Cardiac muscle cell (in vitro differentiated cells and primary cell): ENCODE measurements at regions not wholly inside any gene's neighbourhood (a gene's known extent, or its start where the extent isn't known, plus 50 kb on each side); places are given as distances from the start of the nearest gene placed in this dataset.

ENCODE experiments used
- DNase-seq, 2 donors: peaks; one replicate each; pipeline versions ENCODE4 v3.0.0 to v3.0.0-alpha.2; 2010 to 2017; ENCODE audit warnings: low read depth in 1 of 2, low spot score in 1 of 2
- H3K27ac ChIP-seq: fragments of 200-600 bp; sonication (generic); 2 replicates; pipeline ENCODE4 v1.5.1; 2016
- H3K27me3 ChIP-seq: fragments of 200-600 bp; sonication (generic); 2 replicates; pipeline ENCODE4 v1.6.0; 2016; ENCODE audit warnings: control low read depth
- H3K36me3 ChIP-seq: fragments of 200-600 bp; sonication (generic); 2 replicates; pipeline ENCODE4 v1.5.1; 2016; ENCODE audit warnings: control low read depth
- H3K4me1 ChIP-seq: fragments of 200-600 bp; sonication (generic); 2 replicates; pipeline ENCODE4 v1.8.1; 2017; ENCODE audit warnings: low read depth, mild to moderate bottlenecking, mixed run types
- H3K4me3 ChIP-seq: fragments of 200-600 bp; sonication (generic); 2 replicates; pipeline ENCODE4 v1.5.1; 2016; ENCODE audit warnings: mild to moderate bottlenecking
- H3K9me3 ChIP-seq: fragments of 200-600 bp; sonication (generic); 2 replicates; pipeline ENCODE4 v1.5.1; 2017; ENCODE audit warnings: low read depth, mild to moderate bottlenecking, control low read depth
- CTCF ChIP-seq: IDR thresholded peaks from 2 replicates; pipeline ENCODE4 v1.5.1; 2012; ENCODE audit warnings: low read depth, mild to moderate bottlenecking, low read length

GRCh38 chr15:100788418-100789105 is 91.1 kb upstream of the ALDH1A3 start:
- no peaks in the 10 kb centered on the region for H3K36me3 ChIP-seq
- no peak overlapping the region for H3K4me3 ChIP-seq
- no peaks in the 10 kb centered on the region for H3K9me3 ChIP-seq
- DNase-seq = no peak
- H3K27ac ChIP-seq = no peak overlapping the region
- no peaks in the 10 kb centered on the region for H3K4me1 ChIP-seq
- no peaks in the 10 kb centered on the region for H3K27me3 ChIP-seq
- no peak for TF ChIP-seq CTCF

GRCh38 chr15:100790786-100791265 is 88.8 kb upstream of the ALDH1A3 start:
- no peak for TF ChIP-seq CTCF
- Histone ChIP-seq H3K36me3 (no peaks in the 10 kb centered on the region), H3K4me1 (no peaks in the 10 kb centered on the region), H3K27ac (no peak overlapping the region), H3K4me3 (no peak overlapping the region), H3K9me3 (no peaks in the 10 kb centered on the region), H3K27me3 (no peaks in the 10 kb centered on the region)
- DNase-seq = no peak

GRCh38 chr15:100794008-100794407 is 85.6 kb upstream of the ALDH1A3 start:
- Histone ChIP-seq H3K9me3 (no peaks in the 10 kb centered on the region), H3K4me3 (no peak overlapping the region)
- DNase-seq = no peak

GRCh38 chr15:100801256-100801900 is 78.3 kb upstream of the ALDH1A3 start:
- H3K9me3 ChIP-seq = no peaks in the 10 kb centered on the region
- DNase-seq = no peak
- TF ChIP-seq CTCF = no peak
- H3K4me3 ChIP-seq = no peak overlapping the region
- peaks cover 5% of the 10 kb centered on the region for H3K4me1 ChIP-seq
- no peak overlapping the region for H3K27ac ChIP-seq
- H3K36me3 ChIP-seq = no peaks in the 10 kb centered on the region
- no peaks in the 10 kb centered on the region for H3K27me3 ChIP-seq

More at GRCh38 chr15:100794008-100794407, 85.6 kb upstream of the ALDH1A3 start:
- no peaks in the 10 kb centered on the region for H3K36me3 ChIP-seq
- TF ChIP-seq CTCF = no peak
- no peak overlapping the region for H3K27ac ChIP-seq
- no peaks in the 10 kb centered on the region for H3K4me1 ChIP-seq
- H3K27me3 ChIP-seq = no peaks in the 10 kb centered on the region

GRCh38 chr15:100802421-100803170 is 77.0 kb upstream of the ALDH1A3 start:
- no peaks in the 10 kb centered on the region for H3K27me3 ChIP-seq
- H3K36me3 ChIP-seq = no peaks in the 10 kb centered on the region
- DNase-seq = no peak
- H3K27ac ChIP-seq = no peak overlapping the region
- H3K4me1 ChIP-seq = peaks cover 5% of the 10 kb centered on the region
- no peak overlapping the region for H3K4me3 ChIP-seq
- TF ChIP-seq CTCF = no peak
- H3K9me3 ChIP-seq = no peaks in the 10 kb centered on the region
